GM23338 (cell line): ENCODE measurements at regions not wholly inside any gene's neighbourhood (a gene's known extent, or its start where the extent isn't known, plus 50 kb on each side); places are given as distances from the start of the nearest gene placed in this dataset.

Experiments
- ATAC-seq: fragments of 200-7000 bp; cut with Tn5 transposase; 3 replicates; pipeline ENCODE4 v1.9.1; 2020
- DNase-seq: peaks from one replicate; pipeline ENCODE4 v3.0.0-alpha.2; 2015; ENCODE audit warnings: low spot score
- H2AFZ ChIP-seq: fragments of 200-600 bp; sonication (generic); 2 replicates; pipeline ENCODE4 v1.8.0; 2016; ENCODE audit warnings: antibody characterized with exemption, mild to moderate bottlenecking, moderate library complexity
- H3F3A ChIP-seq: fragments of 200-600 bp; sonication (generic); replicated peaks from 2 replicates; pipeline ENCODE4 v1.8.0; 2017; ENCODE audit warnings: antibody characterized with exemption, mixed run types, low read depth
- H3K27ac ChIP-seq: fragments of 200-600 bp; sonication (generic); 2 replicates; pipeline ENCODE4 v1.6.1; 2016; ENCODE audit warnings: low read depth
- H3K27me3 ChIP-seq: fragments of 200-600 bp; sonication (generic); 2 replicates; pipeline ENCODE4 v1.8.0; 2016; ENCODE audit warnings: mild to moderate bottlenecking, mixed run types, moderate library complexity; ENCODE audit not compliant: insufficient read depth
- H3K36me3 ChIP-seq: fragments of 200-600 bp; sonication (generic); 2 replicates; pipeline ENCODE4 v1.8.0; 2016; ENCODE audit warnings: mild to moderate bottlenecking; ENCODE audit not compliant: insufficient read depth
- H3K4me1 ChIP-seq: fragments of 200-600 bp; sonication (generic); 2 replicates; pipeline ENCODE4 v1.8.0; 2016; ENCODE audit warnings: mild to moderate bottlenecking, moderate library complexity; ENCODE audit not compliant: insufficient read depth
- H3K4me2 ChIP-seq: fragments of 200-600 bp; sonication (generic); 2 replicates; pipeline ENCODE4 v1.7.1; 2017; ENCODE audit warnings: mixed run types
- H3K4me3 ChIP-seq: fragments of 200-600 bp; sonication (generic); 2 replicates; pipeline ENCODE4 v1.6.1; 2016; ENCODE audit warnings: mixed run types
- H3K79me2 ChIP-seq: fragments of 200-600 bp; sonication (generic); replicated peaks from 2 replicates; pipeline ENCODE4 v1.8.0; 2017; ENCODE audit warnings: mild to moderate bottlenecking; ENCODE audit not compliant: insufficient read depth
- H3K9me2 ChIP-seq: fragments of 200-600 bp; sonication (generic); 2 replicates; pipeline ENCODE4 v1.8.0; 2017; ENCODE audit not compliant: insufficient read depth
- H4K20me1 ChIP-seq: fragments of 200-600 bp; sonication (generic); replicated peaks from 2 replicates; pipeline ENCODE4 v1.8.0; 2017; ENCODE audit warnings: mild to moderate bottlenecking; ENCODE audit not compliant: insufficient read depth
- H3K27ac Mint-ChIP-seq: 2 replicates; pipeline ENCODE4 v1.8.0; 2020; ENCODE audit warnings: inconsistent platforms, mild to moderate bottlenecking, moderate library complexity, mixed read lengths
- H3K27me3 Mint-ChIP-seq: 3 replicates; pipeline ENCODE4 v1.8.0; 2022; ENCODE audit warnings: low read depth, mild to moderate bottlenecking, moderate library complexity, mixed read lengths, inconsistent platforms; ENCODE audit not compliant: insufficient read depth, poor library complexity
- H3K36me3 Mint-ChIP-seq: 3 replicates; pipeline ENCODE4 v1.8.0; 2021; ENCODE audit warnings: low read depth, mild to moderate bottlenecking, inconsistent platforms, moderate library complexity, mixed read lengths
- H3K4me1 Mint-ChIP-seq: 3 replicates; pipeline ENCODE4 v1.8.0; 2020; ENCODE audit warnings: mild to moderate bottlenecking, inconsistent platforms, mixed read lengths
- H3K4me3 Mint-ChIP-seq: 3 replicates; pipeline ENCODE4 v1.8.0; 2021; ENCODE audit warnings: moderate library complexity, mild to moderate bottlenecking, inconsistent platforms, mixed read lengths
- H3K9me3 Mint-ChIP-seq: 3 replicates; pipeline ENCODE4 v1.8.0; 2020; ENCODE audit warnings: moderate library complexity, mild to moderate bottlenecking, inconsistent platforms, mixed read lengths
- CREB1 ChIP-seq: fragments of 250-450 bp; sonication (Bioruptor Pico); IDR thresholded peaks from 2 replicates; pipeline ENCODE4 v1.5.0; 2020; ENCODE audit warnings: low read depth, mild to moderate bottlenecking, moderate library complexity
- EZH2 ChIP-seq: fragments of 200-600 bp; sonication (generic); IDR thresholded peaks from one replicate; pipeline ENCODE4 v1.8.0; 2017; ENCODE audit warnings: antibody characterized with exemption, mild to moderate bottlenecking, low read depth; ENCODE audit not compliant: unreplicated experiment
- JUNB ChIP-seq: IDR thresholded peaks from one replicate; pipeline ENCODE4 v1.6.1; 2016; ENCODE audit warnings: antibody characterized with exemption; ENCODE audit not compliant: unreplicated experiment
- NANOG ChIP-seq: IDR thresholded peaks from 2 replicates; pipeline ENCODE4 v1.6.1; 2016; ENCODE audit warnings: antibody characterized with exemption, borderline replicate concordance
- POLR2AphosphoS5 ChIP-seq: IDR thresholded peaks from 2 replicates; pipeline ENCODE4 v1.6.1; 2016; ENCODE audit warnings: antibody characterized with exemption, low read depth
- STAT1 ChIP-seq: IDR thresholded peaks from one replicate; pipeline ENCODE4 v1.6.1; 2016; ENCODE audit warnings: antibody characterized with exemption; ENCODE audit not compliant: unreplicated experiment
- ZNF114 ChIP-seq: fragments of 250-450 bp; sonication (Bioruptor Pico); IDR thresholded peaks from 2 replicates; pipeline ENCODE4 v1.5.0; 2020; ENCODE audit warnings: mild to moderate bottlenecking, moderate library complexity
- ZNF331 ChIP-seq: fragments of 250-450 bp; sonication (Bioruptor Pico); IDR thresholded peaks from 2 replicates; pipeline ENCODE4 v1.5.0; 2020; ENCODE audit warnings: low read depth, mild to moderate bottlenecking, moderate library complexity
- TF ChIP-seq, protein P1 (sequence below): fragments of 250-450 bp; sonication (Bioruptor Pico); IDR thresholded peaks from 2 replicates; pipeline ENCODE4 v1.5.0; 2020; ENCODE audit warnings: mild to moderate bottlenecking, moderate library complexity
- TF ChIP-seq, protein P2 (sequence below), 2 experiments: fragments of 200-600 bp in 1 of 2; sonication (generic) in 1 of 2; conservative IDR thresholded peaks; 2 replicates each; pipeline versions ENCODE4 v1.5.1 to v1.6.1; 2016 to 2017; ENCODE audit warnings: antibody characterized with exemption in 2 of 2, low read depth in 2 of 2, mild to moderate bottlenecking in 2 of 2, moderate library complexity in 1 of 2
- TF ChIP-seq, protein P3 (sequence below): IDR thresholded peaks from one replicate; pipeline ENCODE4 v1.6.1; 2018; ENCODE audit warnings: antibody characterized with exemption; ENCODE audit not compliant: unreplicated experiment
- TF ChIP-seq, protein P4 (sequence below): IDR thresholded peaks from 2 replicates; pipeline ENCODE4 v1.6.1; 2016; ENCODE audit warnings: antibody characterized with exemption

DNA sequence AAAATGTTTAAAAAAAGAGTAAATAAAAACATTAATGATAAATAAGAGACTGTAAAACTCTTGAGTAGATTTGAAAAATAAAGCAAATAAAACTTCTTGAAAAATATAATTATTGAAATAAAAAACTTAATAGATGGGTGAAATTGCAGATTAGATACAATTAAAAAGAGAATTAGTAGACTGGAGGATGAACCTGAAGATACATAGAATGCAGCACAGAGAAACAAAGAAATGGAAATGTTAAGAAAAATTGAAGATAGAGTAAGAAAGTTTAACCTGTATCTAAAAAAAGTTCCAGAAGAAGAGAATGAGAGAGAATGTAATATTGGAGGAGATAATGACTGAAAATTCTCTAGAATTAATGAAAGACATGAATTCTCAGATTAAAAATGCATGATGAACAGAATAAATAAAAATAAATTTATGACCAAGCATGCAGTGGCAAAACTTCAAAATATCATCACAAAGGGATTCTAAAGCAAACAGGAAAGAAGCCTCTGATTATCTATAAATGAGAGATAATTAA is 438.1 kb upstream of the CLINT1 start (continued):
- TF ChIP-seq, protein P1, sequence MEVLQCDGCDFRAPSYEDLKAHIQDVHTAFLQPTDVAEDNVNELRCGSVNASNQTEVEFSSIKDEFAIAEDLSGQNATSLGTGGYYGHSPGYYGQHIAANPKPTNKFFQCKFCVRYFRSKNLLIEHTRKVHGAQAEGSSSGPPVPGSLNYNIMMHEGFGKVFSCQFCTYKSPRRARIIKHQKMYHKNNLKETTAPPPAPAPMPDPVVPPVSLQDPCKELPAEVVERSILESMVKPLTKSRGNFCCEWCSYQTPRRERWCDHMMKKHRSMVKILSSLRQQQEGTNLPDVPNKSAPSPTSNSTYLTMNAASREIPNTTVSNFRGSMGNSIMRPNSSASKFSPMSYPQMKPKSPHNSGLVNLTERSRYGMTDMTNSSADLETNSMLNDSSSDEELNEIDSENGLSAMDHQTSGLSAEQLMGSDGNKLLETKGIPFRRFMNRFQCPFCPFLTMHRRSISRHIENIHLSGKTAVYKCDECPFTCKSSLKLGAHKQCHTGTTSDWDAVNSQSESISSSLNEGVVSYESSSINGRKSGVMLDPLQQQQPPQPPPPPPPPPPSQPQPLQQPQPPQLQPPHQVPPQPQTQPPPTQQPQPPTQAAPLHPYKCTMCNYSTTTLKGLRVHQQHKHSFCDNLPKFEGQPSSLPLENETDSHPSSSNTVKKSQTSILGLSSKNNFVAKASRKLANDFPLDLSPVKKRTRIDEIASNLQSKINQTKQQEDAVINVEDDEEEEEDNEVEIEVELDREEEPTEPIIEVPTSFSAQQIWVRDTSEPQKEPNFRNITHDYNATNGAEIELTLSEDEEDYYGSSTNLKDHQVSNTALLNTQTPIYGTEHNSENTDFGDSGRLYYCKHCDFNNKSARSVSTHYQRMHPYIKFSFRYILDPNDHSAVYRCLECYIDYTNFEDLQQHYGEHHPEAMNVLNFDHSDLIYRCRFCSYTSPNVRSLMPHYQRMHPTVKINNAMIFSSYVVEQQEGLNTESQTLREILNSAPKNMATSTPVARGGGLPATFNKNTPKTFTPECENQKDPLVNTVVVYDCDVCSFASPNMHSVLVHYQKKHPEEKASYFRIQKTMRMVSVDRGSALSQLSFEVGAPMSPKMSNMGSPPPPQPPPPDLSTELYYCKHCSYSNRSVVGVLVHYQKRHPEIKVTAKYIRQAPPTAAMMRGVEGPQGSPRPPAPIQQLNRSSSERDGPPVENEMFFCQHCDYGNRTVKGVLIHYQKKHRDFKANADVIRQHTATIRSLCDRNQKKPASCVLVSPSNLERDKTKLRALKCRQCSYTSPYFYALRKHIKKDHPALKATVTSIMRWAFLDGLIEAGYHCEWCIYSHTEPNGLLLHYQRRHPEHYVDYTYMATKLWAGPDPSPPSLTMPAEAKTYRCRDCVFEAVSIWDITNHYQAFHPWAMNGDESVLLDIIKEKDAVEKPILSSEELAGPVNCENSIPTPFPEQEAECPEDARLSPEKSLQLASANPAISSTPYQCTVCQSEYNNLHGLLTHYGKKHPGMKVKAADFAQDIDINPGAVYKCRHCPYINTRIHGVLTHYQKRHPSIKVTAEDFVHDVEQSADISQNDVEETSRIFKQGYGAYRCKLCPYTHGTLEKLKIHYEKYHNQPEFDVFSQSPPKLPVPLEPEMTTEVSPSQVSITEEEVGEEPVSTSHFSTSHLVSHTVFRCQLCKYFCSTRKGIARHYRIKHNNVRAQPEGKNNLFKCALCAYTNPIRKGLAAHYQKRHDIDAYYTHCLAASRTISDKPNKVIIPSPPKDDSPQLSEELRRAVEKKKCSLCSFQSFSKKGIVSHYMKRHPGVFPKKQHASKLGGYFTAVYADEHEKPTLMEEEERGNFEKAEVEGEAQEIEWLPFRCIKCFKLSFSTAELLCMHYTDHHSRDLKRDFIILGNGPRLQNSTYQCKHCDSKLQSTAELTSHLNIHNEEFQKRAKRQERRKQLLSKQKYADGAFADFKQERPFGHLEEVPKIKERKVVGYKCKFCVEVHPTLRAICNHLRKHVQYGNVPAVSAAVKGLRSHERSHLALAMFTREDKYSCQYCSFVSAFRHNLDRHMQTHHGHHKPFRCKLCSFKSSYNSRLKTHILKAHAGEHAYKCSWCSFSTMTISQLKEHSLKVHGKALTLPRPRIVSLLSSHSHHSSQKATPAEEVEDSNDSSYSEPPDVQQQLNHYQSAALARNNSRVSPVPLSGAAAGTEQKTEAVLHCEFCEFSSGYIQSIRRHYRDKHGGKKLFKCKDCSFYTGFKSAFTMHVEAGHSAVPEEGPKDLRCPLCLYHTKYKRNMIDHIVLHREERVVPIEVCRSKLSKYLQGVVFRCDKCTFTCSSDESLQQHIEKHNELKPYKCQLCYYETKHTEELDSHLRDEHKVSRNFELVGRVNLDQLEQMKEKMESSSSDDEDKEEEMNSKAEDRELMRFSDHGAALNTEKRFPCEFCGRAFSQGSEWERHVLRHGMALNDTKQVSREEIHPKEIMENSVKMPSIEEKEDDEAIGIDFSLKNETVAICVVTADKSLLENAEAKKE (CRISPR knock-in tag): no peak
- TF ChIP-seq STAT1 (no peak), POLR2AphosphoS5 (no peak), ZNF331 (CRISPR knock-in tag) (no peak), NANOG (no peak)

DNA sequence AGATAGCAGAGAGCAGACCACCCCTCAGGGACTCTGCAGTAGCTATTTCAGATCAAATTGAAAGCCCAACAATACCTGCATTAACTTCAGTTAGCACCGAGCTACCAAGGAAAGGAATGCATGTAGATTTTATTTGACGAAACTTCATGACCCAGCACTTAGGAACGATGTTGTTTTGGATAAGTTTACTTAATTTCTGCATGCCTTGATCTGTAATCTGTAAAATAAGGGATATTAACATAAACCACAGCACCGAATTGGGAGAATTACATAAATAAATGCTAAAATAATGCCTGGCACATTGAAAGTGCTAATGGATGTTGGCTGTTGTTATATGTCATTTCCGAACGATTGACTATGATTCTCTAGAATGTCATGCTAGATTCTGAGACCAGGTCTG is 435.8 kb upstream of the CLINT1 start:
- no peaks in the 10 kb centered on the region for H4K20me1 ChIP-seq
- ATAC-seq: no peak
- Mint-ChIP-seq H3K36me3 (no peaks in the 10 kb centered on the region), H3K4me1 (no peaks in the 10 kb centered on the region), H3K4me3 (no peak overlapping the region), H3K27me3 (no peaks in the 10 kb centered on the region), H3K27ac (no peak overlapping the region), H3K9me3 (peaks cover 6% of the 10 kb centered on the region; the same call in 2 of the 3 replicates)
- no peaks in the 10 kb centered on the region for H3K9me2 ChIP-seq
- H2AFZ ChIP-seq: no peak overlapping the region
- H3K4me2 ChIP-seq: no peak overlapping the region
- no peaks in the 10 kb centered on the region for H3K36me3 ChIP-seq
- H3K79me2 ChIP-seq: no peaks in the 10 kb centered on the region
- no peaks in the 10 kb centered on the region for H3F3A ChIP-seq
- H3K4me3 ChIP-seq: no peak overlapping the region
- H3K27ac ChIP-seq: no peak overlapping the region
- H3K27me3 ChIP-seq: no peaks in the 10 kb centered on the region
- no peaks in the 10 kb centered on the region for H3K4me1 ChIP-seq
- no peak for DNase-seq
- TF ChIP-seq EZH2: no peak
- TF ChIP-seq, protein P2, sequence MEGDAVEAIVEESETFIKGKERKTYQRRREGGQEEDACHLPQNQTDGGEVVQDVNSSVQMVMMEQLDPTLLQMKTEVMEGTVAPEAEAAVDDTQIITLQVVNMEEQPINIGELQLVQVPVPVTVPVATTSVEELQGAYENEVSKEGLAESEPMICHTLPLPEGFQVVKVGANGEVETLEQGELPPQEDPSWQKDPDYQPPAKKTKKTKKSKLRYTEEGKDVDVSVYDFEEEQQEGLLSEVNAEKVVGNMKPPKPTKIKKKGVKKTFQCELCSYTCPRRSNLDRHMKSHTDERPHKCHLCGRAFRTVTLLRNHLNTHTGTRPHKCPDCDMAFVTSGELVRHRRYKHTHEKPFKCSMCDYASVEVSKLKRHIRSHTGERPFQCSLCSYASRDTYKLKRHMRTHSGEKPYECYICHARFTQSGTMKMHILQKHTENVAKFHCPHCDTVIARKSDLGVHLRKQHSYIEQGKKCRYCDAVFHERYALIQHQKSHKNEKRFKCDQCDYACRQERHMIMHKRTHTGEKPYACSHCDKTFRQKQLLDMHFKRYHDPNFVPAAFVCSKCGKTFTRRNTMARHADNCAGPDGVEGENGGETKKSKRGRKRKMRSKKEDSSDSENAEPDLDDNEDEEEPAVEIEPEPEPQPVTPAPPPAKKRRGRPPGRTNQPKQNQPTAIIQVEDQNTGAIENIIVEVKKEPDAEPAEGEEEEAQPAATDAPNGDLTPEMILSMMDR (conservative IDR thresholded peaks at IDR 0.05; ENCODE audit: low read depth in 2 of 2): no peak
- no peak for TF ChIP-seq ZNF114 (CRISPR knock-in tag)
- no peak for TF ChIP-seq CREB1 (CRISPR knock-in tag)
- TF ChIP-seq, protein P3, sequence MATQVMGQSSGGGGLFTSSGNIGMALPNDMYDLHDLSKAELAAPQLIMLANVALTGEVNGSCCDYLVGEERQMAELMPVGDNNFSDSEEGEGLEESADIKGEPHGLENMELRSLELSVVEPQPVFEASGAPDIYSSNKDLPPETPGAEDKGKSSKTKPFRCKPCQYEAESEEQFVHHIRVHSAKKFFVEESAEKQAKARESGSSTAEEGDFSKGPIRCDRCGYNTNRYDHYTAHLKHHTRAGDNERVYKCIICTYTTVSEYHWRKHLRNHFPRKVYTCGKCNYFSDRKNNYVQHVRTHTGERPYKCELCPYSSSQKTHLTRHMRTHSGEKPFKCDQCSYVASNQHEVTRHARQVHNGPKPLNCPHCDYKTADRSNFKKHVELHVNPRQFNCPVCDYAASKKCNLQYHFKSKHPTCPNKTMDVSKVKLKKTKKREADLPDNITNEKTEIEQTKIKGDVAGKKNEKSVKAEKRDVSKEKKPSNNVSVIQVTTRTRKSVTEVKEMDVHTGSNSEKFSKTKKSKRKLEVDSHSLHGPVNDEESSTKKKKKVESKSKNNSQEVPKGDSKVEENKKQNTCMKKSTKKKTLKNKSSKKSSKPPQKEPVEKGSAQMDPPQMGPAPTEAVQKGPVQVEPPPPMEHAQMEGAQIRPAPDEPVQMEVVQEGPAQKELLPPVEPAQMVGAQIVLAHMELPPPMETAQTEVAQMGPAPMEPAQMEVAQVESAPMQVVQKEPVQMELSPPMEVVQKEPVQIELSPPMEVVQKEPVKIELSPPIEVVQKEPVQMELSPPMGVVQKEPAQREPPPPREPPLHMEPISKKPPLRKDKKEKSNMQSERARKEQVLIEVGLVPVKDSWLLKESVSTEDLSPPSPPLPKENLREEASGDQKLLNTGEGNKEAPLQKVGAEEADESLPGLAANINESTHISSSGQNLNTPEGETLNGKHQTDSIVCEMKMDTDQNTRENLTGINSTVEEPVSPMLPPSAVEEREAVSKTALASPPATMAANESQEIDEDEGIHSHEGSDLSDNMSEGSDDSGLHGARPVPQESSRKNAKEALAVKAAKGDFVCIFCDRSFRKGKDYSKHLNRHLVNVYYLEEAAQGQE: no peak
- TF ChIP-seq, protein P4, sequence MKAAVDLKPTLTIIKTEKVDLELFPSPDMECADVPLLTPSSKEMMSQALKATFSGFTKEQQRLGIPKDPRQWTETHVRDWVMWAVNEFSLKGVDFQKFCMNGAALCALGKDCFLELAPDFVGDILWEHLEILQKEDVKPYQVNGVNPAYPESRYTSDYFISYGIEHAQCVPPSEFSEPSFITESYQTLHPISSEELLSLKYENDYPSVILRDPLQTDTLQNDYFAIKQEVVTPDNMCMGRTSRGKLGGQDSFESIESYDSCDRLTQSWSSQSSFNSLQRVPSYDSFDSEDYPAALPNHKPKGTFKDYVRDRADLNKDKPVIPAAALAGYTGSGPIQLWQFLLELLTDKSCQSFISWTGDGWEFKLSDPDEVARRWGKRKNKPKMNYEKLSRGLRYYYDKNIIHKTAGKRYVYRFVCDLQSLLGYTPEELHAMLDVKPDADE: no peak
- no peak for TF ChIP-seq JUNB
